Peyer's patch (tissue), 4 donors: ENCODE measurements at regions not wholly inside any gene's neighbourhood (a gene's known extent, or its start where the extent isn't known, plus 50 kb on each side); places are given as distances from the start of the nearest gene placed in this dataset.

ENCODE experiments used
- POLR2A ChIP-seq, 2 donors: fragments of 450-650 bp; IDR thresholded peaks; one replicate each; pipeline ENCODE4 v1.5.1; 2017; ENCODE audit warnings: antibody characterized with exemption in 2 of 2, mild to moderate bottlenecking in 2 of 2, moderate library complexity in 2 of 2
- TF ChIP-seq, protein P1 (sequence below), 6 experiments: fragments of 450-650 bp in 4 of 6; fragments of 200-600 bp in 2 of 6; sonication (generic) in 1 of 6; IDR thresholded peaks; one replicate each; pipeline ENCODE4 v1.5.1; 2017 to 2019; ENCODE audit warnings: antibody characterized with exemption in 6 of 6, mild to moderate bottlenecking in 3 of 6, moderate library complexity in 1 of 6

- TF ChIP-seq, protein P1, sequence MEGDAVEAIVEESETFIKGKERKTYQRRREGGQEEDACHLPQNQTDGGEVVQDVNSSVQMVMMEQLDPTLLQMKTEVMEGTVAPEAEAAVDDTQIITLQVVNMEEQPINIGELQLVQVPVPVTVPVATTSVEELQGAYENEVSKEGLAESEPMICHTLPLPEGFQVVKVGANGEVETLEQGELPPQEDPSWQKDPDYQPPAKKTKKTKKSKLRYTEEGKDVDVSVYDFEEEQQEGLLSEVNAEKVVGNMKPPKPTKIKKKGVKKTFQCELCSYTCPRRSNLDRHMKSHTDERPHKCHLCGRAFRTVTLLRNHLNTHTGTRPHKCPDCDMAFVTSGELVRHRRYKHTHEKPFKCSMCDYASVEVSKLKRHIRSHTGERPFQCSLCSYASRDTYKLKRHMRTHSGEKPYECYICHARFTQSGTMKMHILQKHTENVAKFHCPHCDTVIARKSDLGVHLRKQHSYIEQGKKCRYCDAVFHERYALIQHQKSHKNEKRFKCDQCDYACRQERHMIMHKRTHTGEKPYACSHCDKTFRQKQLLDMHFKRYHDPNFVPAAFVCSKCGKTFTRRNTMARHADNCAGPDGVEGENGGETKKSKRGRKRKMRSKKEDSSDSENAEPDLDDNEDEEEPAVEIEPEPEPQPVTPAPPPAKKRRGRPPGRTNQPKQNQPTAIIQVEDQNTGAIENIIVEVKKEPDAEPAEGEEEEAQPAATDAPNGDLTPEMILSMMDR (IDR thresholded peaks at IDR 0.05) = no peak
- TF ChIP-seq POLR2A (IDR thresholded peaks at IDR 0.05) = no peak
Observed at GRCh38 chr2:234271338-234271737, 220.8 kb downstream of the SPP2 start.
